ENCODE measurements at regions not wholly inside any gene's neighbourhood (a gene's known extent, or its start where the extent isn't known, plus 50 kb on each side); places are given as distances from the start of the nearest gene placed in this dataset.

DNA sequence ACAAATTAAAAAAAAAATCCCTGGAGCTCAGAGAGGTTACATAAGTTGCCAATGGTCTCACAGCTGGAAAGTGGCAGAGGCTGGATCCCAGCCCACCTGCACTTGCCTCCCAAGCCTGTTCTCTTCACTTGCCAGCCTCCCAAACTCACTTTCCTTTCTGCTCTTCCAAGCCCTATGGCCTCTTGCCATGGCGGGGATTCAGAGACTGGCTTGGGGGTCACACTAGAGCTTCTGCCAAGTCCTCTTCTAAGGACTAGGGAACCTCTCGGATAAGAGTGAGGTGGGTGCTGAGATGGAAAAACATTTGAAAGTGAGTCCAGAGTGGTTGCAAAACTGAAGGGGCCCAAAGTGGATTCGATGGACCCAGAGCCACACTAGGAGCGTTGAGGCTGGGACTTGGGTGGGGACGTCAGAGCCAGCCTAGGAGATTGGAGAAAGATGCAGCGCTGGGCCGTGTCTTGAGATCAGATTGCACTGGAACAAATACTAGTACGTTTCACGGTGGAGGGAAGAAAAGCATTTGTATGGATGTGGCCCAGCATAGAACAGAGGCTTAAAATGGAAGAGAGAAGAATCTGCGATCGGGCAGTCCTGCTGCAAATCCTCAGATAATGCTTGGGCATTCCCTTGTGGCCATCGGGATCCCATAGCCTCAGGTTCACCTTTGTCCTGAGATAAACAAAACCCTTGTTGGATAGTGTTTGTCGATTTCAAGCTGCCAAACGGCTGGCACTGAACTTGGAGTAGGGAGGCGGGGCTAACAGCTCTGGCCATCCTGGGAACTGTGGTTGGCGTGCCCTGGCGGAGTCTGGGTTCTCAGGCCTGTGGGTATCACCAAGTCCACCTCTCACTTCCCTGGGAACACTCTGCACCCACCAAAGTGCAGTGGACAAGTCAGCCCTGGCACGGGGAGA, 84.8 kb downstream of the ING1 start:
- no peak for DNase-seq (ENCODE audit: extremely low read depth in 1 of 4, low spot score in 3 of 4)
- in situ Hi-C loops (cut with MboI): no loop called here
- peaks cover 26 to 56% of the 10 kb centered on the region in 2 experiments for H3K27me3 ChIP-seq (ENCODE audit: control insufficient read depth in 2 of 2, insufficient read depth in 2 of 2, low read length in 2 of 2)
- TF ChIP-seq HNRNPL (IDR thresholded peaks at IDR 0.05; ENCODE audit: low read depth, low read length) (no peak), TARDBP (IDR thresholded peaks at IDR 0.05) (no peak), STAT5A (IDR thresholded peaks at IDR 0.05; ENCODE audit: borderline replicate concordance, low read length) (no peak), ZNF695 (CRISPR knock-in tag; IDR thresholded peaks at IDR 0.05) (no peak), STAG1 (CRISPR knock-in tag; IDR thresholded peaks at IDR 0.05; ENCODE audit: borderline replicate concordance) (no peak), RBM15 (IDR thresholded peaks at IDR 0.05; ENCODE audit: insufficient read depth, low read length) (no peak), HSF4 (CRISPR knock-in tag; IDR thresholded peaks at IDR 0.05; ENCODE audit: borderline replicate concordance) (no peak), ZNF239 (CRISPR knock-in tag; IDR thresholded peaks at IDR 0.05) (no peak), KLF6 (CRISPR knock-in tag; IDR thresholded peaks at IDR 0.05; ENCODE audit: borderline replicate concordance) (no peak), DPF2 (IDR thresholded peaks at IDR 0.05) (no peak), DMBX1 (CRISPR knock-in tag; IDR thresholded peaks at IDR 0.05; ENCODE audit: borderline replicate concordance) (no peak), NCOA1 (IDR thresholded peaks at IDR 0.05; ENCODE audit: low read depth) (no peak), ZSCAN29 (IDR thresholded peaks at IDR 0.05) (no peak), ZNF445 (CRISPR knock-in tag; IDR thresholded peaks at IDR 0.05; ENCODE audit: low read depth) (no peak), CBFA2T3 (IDR thresholded peaks at IDR 0.05) (no peak), SETDB1 (IDR thresholded peaks at IDR 0.05; ENCODE audit: low read length) (no peak)
- TF ChIP-seq, protein P1, sequence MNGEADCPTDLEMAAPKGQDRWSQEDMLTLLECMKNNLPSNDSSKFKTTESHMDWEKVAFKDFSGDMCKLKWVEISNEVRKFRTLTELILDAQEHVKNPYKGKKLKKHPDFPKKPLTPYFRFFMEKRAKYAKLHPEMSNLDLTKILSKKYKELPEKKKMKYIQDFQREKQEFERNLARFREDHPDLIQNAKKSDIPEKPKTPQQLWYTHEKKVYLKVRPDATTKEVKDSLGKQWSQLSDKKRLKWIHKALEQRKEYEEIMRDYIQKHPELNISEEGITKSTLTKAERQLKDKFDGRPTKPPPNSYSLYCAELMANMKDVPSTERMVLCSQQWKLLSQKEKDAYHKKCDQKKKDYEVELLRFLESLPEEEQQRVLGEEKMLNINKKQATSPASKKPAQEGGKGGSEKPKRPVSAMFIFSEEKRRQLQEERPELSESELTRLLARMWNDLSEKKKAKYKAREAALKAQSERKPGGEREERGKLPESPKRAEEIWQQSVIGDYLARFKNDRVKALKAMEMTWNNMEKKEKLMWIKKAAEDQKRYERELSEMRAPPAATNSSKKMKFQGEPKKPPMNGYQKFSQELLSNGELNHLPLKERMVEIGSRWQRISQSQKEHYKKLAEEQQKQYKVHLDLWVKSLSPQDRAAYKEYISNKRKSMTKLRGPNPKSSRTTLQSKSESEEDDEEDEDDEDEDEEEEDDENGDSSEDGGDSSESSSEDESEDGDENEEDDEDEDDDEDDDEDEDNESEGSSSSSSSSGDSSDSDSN (IDR thresholded peaks at IDR 0.05; ENCODE audit: borderline replicate concordance in 1 of 2, low read depth in 2 of 2, low read length in 2 of 2): no peak
- TF ChIP-seq, protein P2, sequence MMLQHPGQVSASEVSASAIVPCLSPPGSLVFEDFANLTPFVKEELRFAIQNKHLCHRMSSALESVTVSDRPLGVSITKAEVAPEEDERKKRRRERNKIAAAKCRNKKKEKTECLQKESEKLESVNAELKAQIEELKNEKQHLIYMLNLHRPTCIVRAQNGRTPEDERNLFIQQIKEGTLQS (IDR thresholded peaks at IDR 0.05): no peak
- TF ChIP-seq, protein P2 (CRISPR knock-in tag; conservative IDR thresholded peaks at IDR 0.05): no peak
- TF ChIP-seq, protein P3, sequence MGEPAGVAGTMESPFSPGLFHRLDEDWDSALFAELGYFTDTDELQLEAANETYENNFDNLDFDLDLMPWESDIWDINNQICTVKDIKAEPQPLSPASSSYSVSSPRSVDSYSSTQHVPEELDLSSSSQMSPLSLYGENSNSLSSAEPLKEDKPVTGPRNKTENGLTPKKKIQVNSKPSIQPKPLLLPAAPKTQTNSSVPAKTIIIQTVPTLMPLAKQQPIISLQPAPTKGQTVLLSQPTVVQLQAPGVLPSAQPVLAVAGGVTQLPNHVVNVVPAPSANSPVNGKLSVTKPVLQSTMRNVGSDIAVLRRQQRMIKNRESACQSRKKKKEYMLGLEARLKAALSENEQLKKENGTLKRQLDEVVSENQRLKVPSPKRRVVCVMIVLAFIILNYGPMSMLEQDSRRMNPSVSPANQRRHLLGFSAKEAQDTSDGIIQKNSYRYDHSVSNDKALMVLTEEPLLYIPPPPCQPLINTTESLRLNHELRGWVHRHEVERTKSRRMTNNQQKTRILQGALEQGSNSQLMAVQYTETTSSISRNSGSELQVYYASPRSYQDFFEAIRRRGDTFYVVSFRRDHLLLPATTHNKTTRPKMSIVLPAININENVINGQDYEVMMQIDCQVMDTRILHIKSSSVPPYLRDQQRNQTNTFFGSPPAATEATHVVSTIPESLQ (CRISPR knock-in tag; IDR thresholded peaks at IDR 0.05): no peak

More for the DNA sequence above, 84.8 kb downstream of the ING1 start:
- H3K4me3 ChIP-seq: no peak overlapping the region
- intact Hi-C loops (cut with micrococcal nuclease): no loop called here
- H3K9me1 ChIP-seq (ENCODE audit: control insufficient read depth, insufficient read depth, low read length): no peaks in the 10 kb centered on the region
- H3K9ac ChIP-seq (ENCODE audit: insufficient read depth in 1 of 2, low read depth in 2 of 2, low read length in 2 of 2): no peak overlapping the region
- H4K20me1 ChIP-seq (replicated peaks; ENCODE audit: control insufficient read depth, insufficient read depth, low read length): no peaks in the 10 kb centered on the region
- no peak for ATAC-seq
- BruUV-seq (replicated peaks): no TSS peak
- WGBS (ENCODE audit: insufficient coverage, low coverage, missing lambda C conversion rate): 0% methylated on average over 15 of the region's 18 CpGs
- no peak overlapping the region for H3K27ac ChIP-seq (ENCODE audit: extremely low read depth, low read depth, low read length)
- H2AFZ ChIP-seq (ENCODE audit: low read depth, low read length): no peak overlapping the region
- no peak for FAIRE-seq
- H3K4me2 ChIP-seq (ENCODE audit: insufficient read depth, low read length): no peak overlapping the region
- ChIA-PET CTCF (ENCODE audit: low intra/inter-chr PET ratio) (no interaction called here), POLR2A (no interaction called here)
- no peaks in the 10 kb centered on the region for H3K36me3 ChIP-seq (ENCODE audit: control insufficient read depth, insufficient read depth, low read length)
- no peaks in the 10 kb centered on the region for H3K9me3 ChIP-seq (replicated peaks; ENCODE audit: control insufficient read depth, insufficient read depth, low read depth, low read length)
- no peaks in the 10 kb centered on the region for H3K79me2 ChIP-seq (ENCODE audit: control insufficient read depth, insufficient read depth, low read length)
- no peaks in the 10 kb centered on the region for H3K4me1 ChIP-seq (replicated peaks in 1 of 2; ENCODE audit: control insufficient read depth in 2 of 2, insufficient read depth in 2 of 2, low read length in 2 of 2)
